ENCODE measurements at regions not wholly inside any gene's neighbourhood (a gene's known extent, or its start where the extent isn't known, plus 50 kb on each side); places are given as distances from the start of the nearest gene placed in this dataset.

DNA sequence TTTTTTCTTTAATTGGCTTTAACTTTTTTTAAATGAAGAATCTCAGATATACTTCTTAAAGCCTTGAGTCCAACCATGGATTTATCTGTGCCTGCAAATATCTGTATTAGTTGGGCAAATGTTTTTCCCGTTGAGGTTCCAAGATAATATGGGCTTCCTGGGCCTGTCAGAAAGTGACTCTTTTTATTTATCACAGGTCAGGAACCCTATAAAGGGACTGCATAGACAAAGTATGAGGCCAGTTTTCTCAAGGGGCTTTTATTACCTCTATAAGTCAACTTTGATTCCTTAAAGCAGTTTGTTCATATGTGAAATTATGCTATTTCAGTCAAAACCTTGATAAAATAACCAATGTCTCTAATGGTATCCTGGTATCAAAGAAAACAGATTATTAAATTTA is 80.2 kb upstream of the BMP2K start:
- no peak for FAIRE-seq
- ATAC-seq: no peak
- intact Hi-C loops (cut with DNase I): no loop called here
- no peaks in the 10 kb centered on the region for H3K4me1 ChIP-seq
- DNase-seq: no peak
- no peak overlapping the region for H3K4me3 ChIP-seq
- H3K9me3 ChIP-seq: no peaks in the 10 kb centered on the region
- H3K36me3 ChIP-seq: no peaks in the 10 kb centered on the region
- 29 to 32% methylated on average over 1 of the region's 1 CpG for WGBS, 2 donors
- H3K27me3 ChIP-seq: no peaks in the 10 kb centered on the region
- no peak overlapping the region for H3K27ac ChIP-seq
- TF ChIP-seq, protein P1, sequence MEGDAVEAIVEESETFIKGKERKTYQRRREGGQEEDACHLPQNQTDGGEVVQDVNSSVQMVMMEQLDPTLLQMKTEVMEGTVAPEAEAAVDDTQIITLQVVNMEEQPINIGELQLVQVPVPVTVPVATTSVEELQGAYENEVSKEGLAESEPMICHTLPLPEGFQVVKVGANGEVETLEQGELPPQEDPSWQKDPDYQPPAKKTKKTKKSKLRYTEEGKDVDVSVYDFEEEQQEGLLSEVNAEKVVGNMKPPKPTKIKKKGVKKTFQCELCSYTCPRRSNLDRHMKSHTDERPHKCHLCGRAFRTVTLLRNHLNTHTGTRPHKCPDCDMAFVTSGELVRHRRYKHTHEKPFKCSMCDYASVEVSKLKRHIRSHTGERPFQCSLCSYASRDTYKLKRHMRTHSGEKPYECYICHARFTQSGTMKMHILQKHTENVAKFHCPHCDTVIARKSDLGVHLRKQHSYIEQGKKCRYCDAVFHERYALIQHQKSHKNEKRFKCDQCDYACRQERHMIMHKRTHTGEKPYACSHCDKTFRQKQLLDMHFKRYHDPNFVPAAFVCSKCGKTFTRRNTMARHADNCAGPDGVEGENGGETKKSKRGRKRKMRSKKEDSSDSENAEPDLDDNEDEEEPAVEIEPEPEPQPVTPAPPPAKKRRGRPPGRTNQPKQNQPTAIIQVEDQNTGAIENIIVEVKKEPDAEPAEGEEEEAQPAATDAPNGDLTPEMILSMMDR (IDR thresholded peaks at IDR 0.05): no peak

DNA sequence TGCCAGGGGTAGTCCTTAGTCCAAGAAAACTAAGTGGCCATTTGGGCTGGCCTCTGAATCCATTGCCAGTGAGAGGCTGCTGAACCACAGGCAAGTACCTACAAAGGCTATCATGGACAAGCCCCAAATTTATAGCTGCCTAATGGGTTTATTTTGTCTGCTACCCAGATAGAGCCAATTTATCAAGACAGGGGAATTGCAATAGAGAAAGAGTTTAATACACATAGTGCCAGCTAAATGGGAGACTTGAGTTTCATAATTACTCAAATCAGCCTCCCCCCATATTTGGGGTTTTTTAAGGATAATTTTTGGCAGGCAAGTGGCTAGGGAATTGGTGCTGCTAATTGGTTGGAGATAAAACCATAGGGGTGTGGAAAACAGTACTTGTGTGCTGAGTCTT is 73.1 kb upstream of the BMP2K start:
- H3K4me3 ChIP-seq: no peak overlapping the region
- H3K9me3 ChIP-seq: no peaks in the 10 kb centered on the region
- no peaks in the 10 kb centered on the region for H3K27me3 ChIP-seq
- no peak overlapping the region for H3K27ac ChIP-seq
- intact Hi-C loops (cut with DNase I): no loop called here
- TF ChIP-seq, protein P1 (IDR thresholded peaks at IDR 0.05): no peak
- no peaks in the 10 kb centered on the region for H3K36me3 ChIP-seq
- FAIRE-seq (no peak), DNase-seq (no peak), ATAC-seq (no peak)
- no peaks in the 10 kb centered on the region for H3K4me1 ChIP-seq

DNA sequence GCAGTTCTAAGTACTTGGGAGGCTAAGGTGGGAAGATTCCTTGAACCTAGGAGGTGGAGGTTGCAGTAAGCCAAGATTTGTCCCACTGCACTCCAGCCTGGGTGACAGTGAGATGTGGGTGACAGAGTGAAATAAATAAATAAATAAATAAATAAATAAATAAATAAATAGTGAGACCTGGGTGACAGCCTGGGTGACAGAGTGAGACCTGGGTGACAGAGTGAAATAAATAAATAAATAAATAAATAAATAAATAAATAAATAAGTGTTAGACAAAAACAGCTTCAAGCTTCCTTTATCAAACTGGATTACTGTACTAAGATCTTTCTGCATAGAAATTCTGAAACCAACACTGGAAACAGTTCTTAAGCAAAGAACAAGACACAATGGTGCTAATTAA is 71.8 kb upstream of the BMP2K start:
- FAIRE-seq (no peak), DNase-seq (no peak), ATAC-seq (no peak)
- no peaks in the 10 kb centered on the region for H3K4me1 ChIP-seq
- no peaks in the 10 kb centered on the region for H3K27me3 ChIP-seq
- no peaks in the 10 kb centered on the region for H3K36me3 ChIP-seq
- intact Hi-C loops (cut with DNase I): no loop called here
- no peak overlapping the region for H3K4me3 ChIP-seq
- TF ChIP-seq, protein P1 (IDR thresholded peaks at IDR 0.05): no peak
- no peak overlapping the region for H3K27ac ChIP-seq
- no peaks in the 10 kb centered on the region for H3K9me3 ChIP-seq

DNA sequence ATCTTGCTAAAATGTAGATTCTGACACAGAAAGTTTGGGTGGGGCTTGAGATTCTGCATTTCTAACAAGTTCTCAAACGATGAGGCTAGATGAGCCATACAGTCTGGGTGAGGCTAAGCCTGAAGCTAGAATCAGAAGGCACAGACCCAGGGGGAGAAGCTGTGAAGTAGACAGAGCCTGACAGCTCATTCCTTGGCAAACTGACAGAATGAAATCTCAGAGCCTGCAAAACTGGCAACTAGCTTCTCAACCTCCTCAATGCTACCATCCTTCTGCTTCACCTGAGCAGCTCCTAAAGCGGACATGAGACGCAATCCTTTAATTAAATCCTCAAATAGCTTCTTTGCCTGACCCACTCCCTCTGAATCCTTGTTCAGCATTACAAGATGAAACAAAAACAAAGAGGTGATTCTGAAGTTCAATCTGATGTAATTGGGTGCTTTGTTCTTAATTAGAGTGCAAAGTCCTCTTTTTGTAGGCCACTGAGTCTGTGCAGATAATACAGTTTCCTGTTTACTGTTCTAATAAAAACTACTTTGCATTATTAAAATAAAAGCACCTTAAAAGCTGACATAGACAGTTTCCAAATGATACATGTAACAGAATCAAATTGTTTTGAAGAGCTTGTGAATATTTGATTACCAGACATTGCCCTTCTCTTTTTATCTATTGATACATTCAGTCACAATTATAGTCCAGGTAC is 71.0 kb upstream of the BMP2K start:
- Histone ChIP-seq H3K27ac (no peak overlapping the region), H3K4me1 (no peaks in the 10 kb centered on the region), H3K36me3 (no peaks in the 10 kb centered on the region), H3K4me3 (no peak overlapping the region), H3K9me3 (no peaks in the 10 kb centered on the region), H3K27me3 (no peaks in the 10 kb centered on the region)
- DNase-seq: no peak
- FAIRE-seq: no peak
- 88 to 89% methylated on average over 3 of the region's 3 CpGs for WGBS, 2 donors
- intact Hi-C loops (cut with DNase I): no loop called here
- peak in 1 of 4 donors; percentile 40 for ATAC-seq
- TF ChIP-seq, protein P1 (IDR thresholded peaks at IDR 0.05): no peak

DNA sequence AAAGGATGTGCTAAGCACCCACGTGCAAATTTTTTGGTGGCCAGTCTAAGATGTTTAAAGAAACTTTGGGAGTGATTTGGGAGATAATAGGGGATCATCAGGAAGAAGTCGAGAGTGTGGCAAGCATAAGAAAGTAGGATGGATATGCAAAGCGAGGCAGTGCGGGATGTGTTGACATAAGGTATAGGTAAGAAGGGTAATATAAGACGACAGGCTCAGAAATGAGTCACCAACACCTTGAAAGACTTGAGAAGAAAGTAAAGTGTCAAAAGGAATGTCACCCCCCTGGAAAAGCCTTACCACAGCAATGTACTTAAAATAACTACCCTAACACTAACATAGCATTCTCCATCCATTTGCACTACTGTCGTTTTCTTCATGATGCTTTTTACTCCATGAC is 69.8 kb upstream of the BMP2K start:
- DNase-seq: no peak
- Histone ChIP-seq H3K36me3 (no peaks in the 10 kb centered on the region), H3K9me3 (no peaks in the 10 kb centered on the region), H3K27me3 (no peaks in the 10 kb centered on the region), H3K4me1 (no peaks in the 10 kb centered on the region), H3K27ac (no peak overlapping the region), H3K4me3 (no peak overlapping the region)
- WGBS, 2 donors: 59 to 63% methylated on average over 6 of the region's 6 CpGs
- no peak for ATAC-seq
- intact Hi-C loops (cut with DNase I): no loop called here
- no peak for FAIRE-seq
- TF ChIP-seq, protein P1 (IDR thresholded peaks at IDR 0.05): no peak
